Common myeloid progenitor, CD34-positive (primary cell): ENCODE measurements at regions not wholly inside any gene's neighbourhood (a gene's known extent, or its start where the extent isn't known, plus 50 kb on each side); places are given as distances from the start of the nearest gene placed in this dataset.
A peak's percentile ranks its signal among the peaks of the same experiment; 100 is the strongest.

Source experiments
- CTCF ChIA-PET: fragments of 350-600 bp; sonication (Branson Sonifier 250); formaldehyde crosslinking; loops from one replicate; lab custom pipeline; 2021; ENCODE audit warnings: antibody characterized with exemption; lab: Charles Lee
- POLR2A ChIA-PET: fragments of 350-600 bp; sonication (Branson Sonifier 250); formaldehyde crosslinking; loops from one replicate; lab custom pipeline; 2021; ENCODE audit warnings: antibody characterized with exemption; lab: Charles Lee
- DNase-seq, 3 donors: peaks; one replicate each; pipeline versions ENCODE4 v3.0.0 to v3.0.0-alpha.2; 2013
- H3K27ac ChIP-seq, 2 experiments: 1 replicate in 1 of 2; 2 replicates in 1 of 2; pipeline ENCODE4 v1.7.0; 2013; ENCODE audit warnings: inconsistent platforms in 2 of 2, low read length in 2 of 2, mild to moderate bottlenecking in 2 of 2, low read depth in 1 of 2, moderate library complexity in 1 of 2; ENCODE audit not compliant: severe bottlenecking in 2 of 2, insufficient read depth in 1 of 2, poor library complexity in 1 of 2
- H3K27me3 ChIP-seq, 5 experiments: replicated peaks in 2 of 5; 1 replicate in 3 of 5; 2 replicates in 2 of 5; pipeline versions ENCODE4 v1.6.1 to v1.7.0; 2013; ENCODE audit warnings: low read length in 4 of 5, mild to moderate bottlenecking in 2 of 5, moderate library complexity in 2 of 5, inconsistent platforms in 1 of 5; ENCODE audit not compliant: insufficient read depth in 5 of 5, control insufficient read depth in 4 of 5
- H3K36me3 ChIP-seq, 4 experiments: 1 replicate in 2 of 4; 2 replicates in 2 of 4; pipeline versions ENCODE4 v1.6.1 to v1.7.0; 2013; ENCODE audit warnings: low read length in 3 of 4, control low read depth in 1 of 4, mild to moderate bottlenecking in 1 of 4; ENCODE audit not compliant: control insufficient read depth in 4 of 4, insufficient read depth in 4 of 4
- H3K4me1 ChIP-seq, 4 experiments: 1 replicate in 3 of 4; 2 replicates in 1 of 4; pipeline versions ENCODE4 v1.6.1 to v1.7.1; 2013; ENCODE audit warnings: low read length in 3 of 4, mild to moderate bottlenecking in 3 of 4, control low read depth in 1 of 4, inconsistent platforms in 1 of 4, moderate library complexity in 1 of 4; ENCODE audit not compliant: control insufficient read depth in 4 of 4, insufficient read depth in 4 of 4; ENCODE audit errors: control extremely low read depth in 1 of 4
- H3K4me3 ChIP-seq, 7 experiments: 1 replicate in 4 of 7; 2 replicates in 3 of 7; pipeline versions ENCODE4 v1.5.1 to v1.7.0; 2013; ENCODE audit warnings: mild to moderate bottlenecking in 7 of 7, low read length in 6 of 7, moderate library complexity in 6 of 7, inconsistent platforms in 2 of 7, low read depth in 2 of 7, control low read depth in 1 of 7; ENCODE audit not compliant: insufficient read depth in 4 of 7, control insufficient read depth in 1 of 7; ENCODE audit errors: extremely low read depth in 1 of 7
- H3K9me3 ChIP-seq, 5 experiments: 1 replicate in 4 of 5; 2 replicates in 1 of 5; pipeline versions ENCODE4 v1.6.1 to v1.7.1; 2013; ENCODE audit warnings: low read length in 4 of 5, mild to moderate bottlenecking in 2 of 5, inconsistent platforms in 1 of 5, low read depth in 1 of 5, moderate library complexity in 1 of 5; ENCODE audit not compliant: control insufficient read depth in 4 of 5, insufficient read depth in 2 of 5; ENCODE audit errors: control extremely low read depth in 1 of 5
- WGBS: methylation state at CpG from one replicate; pipeline ENCODE4 v1.1.5; 2013; ENCODE audit not compliant: insufficient coverage; 5-methylcytosine and 5-hydroxymethylcytosine counted together

- DNase-seq, result no peak
- H3K9me3 ChIP-seq, result no peaks in the 10 kb centered on the region
- WGBS, result 90% methylated on average over 3 of the region's 9 CpGs
- peaks cover 0 to 4% (median 0%) of the 10 kb centered on the region in 5 experiments for H3K27me3 ChIP-seq
- POLR2A ChIA-PET, result no interaction called here
- CTCF ChIA-PET, result interaction anchor here (0.7 to 2.6 kb wide), 7 partner anchors 15 to 626 kb away, joined by 3 to 14 read pairs (median 3); no protein-coding TSS in a partner anchor
- H3K4me1 ChIP-seq, result no peaks in the 10 kb centered on the region
- H3K4me3 ChIP-seq, result no peak overlapping the region
- no peaks in the 10 kb centered on the region for H3K36me3 ChIP-seq
- H3K27ac ChIP-seq, result no peak overlapping the region
These were observed 59.6 kb upstream of the THY1 start for GRCh38 chr11:119482521-119483011.

DNA sequence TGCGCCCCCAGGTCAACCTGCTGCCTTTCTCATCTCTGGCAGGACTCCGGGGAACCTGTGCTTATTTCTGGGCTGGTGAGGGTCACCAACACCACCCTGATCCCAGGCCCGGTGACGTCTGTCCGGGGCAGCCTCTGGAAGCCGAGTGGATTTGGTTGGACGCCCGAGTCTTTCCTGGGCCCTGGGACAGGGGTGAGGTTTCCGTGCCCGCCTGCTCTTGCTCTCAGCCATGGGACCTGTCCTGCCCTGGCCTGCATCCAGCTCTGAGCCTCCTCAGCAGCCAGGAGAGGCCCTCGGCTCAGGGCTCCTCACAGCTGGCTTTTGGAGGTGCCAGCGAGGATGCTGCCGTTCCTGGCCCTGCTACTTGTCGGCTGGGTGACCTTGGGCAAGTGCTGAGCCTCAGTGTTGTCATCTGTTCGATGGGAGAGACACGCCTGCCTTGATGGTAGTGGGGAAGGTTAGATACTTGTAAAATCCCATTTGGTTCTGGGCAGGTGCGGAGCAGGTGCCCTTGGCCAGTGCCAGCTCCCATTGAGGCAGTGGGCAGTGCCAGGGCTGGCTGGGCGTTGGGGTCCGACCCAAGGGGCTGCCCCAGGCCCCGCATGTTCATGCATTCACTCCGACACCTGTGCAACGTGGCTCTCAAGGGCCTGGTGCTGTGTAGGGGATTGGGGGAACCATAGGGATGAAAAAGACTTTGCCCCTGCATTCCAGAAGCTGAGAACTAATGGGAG is 58.9 kb upstream of the THY1 start:
- ChIA-PET POLR2A (no interaction called here), CTCF (interaction anchor here (0.6 to 2.6 kb wide), 6 partner anchors 14 to 52 kb away, joined by 3 to 14 read pairs (median 3); no protein-coding TSS in a partner anchor)
- WGBS, result 72% methylated on average over 20 of the region's 22 CpGs
- Histone ChIP-seq H3K27ac (no peak overlapping the region), H3K9me3 (no peaks in the 10 kb centered on the region), H3K4me1 (no peaks in the 10 kb centered on the region), H3K4me3 (no peak overlapping the region), H3K36me3 (no peaks in the 10 kb centered on the region), H3K27me3 (peaks cover 0 to 4% (median 4%) of the 10 kb centered on the region in 5 experiments)
- DNase-seq, result no peak

DNA sequence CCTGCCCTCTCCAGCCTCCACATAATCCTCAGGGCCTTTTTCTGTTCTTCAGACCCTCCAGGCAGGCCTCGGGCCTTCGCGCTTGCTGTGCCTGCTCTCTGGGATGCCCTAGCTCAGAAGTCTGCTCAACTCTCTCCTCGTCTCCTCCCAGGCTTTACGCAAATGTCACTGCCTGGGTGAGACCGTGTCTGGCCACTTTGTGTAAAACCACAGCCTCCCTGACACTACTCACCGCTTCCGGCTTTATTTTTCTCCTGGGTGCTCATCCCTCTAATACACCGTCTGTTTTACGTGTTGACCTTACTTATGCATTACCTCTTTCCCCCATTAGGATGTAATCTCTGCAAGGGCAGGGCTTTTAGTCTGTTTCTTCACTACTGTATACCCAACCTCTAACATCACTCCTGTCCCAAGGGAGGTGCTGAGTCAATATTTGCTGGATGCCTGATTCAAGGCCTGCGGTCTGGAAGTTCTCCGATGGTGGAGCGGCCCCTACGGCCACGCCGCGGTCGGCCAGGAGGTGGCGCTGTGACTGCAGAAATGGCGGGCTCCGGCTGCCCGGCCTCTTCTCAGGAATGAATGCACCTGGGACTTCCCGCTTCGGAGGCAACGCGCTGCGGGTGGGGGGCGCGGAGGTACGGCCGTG is 58.2 kb upstream of the THY1 start:
- ChIA-PET CTCF (interaction anchor here (1.0 to 2.6 kb wide), 14 partner anchors 10 to 627 kb away, joined by 3 to 14 read pairs (median 4); partner anchors contain the start of gene NECTIN1), POLR2A (no interaction called here)
- Histone ChIP-seq H3K27me3 (peaks cover 0 to 6% (median 4%) of the 10 kb centered on the region in 5 experiments), H3K4me3 (no peak overlapping the region), H3K4me1 (no peaks in the 10 kb centered on the region), H3K36me3 (no peaks in the 10 kb centered on the region), H3K27ac (no peak overlapping the region), H3K9me3 (no peaks in the 10 kb centered on the region)
- 33% methylated on average over 29 of the region's 31 CpGs for WGBS
- peak; percentile 62 to 71 (median 66) for DNase-seq

DNA sequence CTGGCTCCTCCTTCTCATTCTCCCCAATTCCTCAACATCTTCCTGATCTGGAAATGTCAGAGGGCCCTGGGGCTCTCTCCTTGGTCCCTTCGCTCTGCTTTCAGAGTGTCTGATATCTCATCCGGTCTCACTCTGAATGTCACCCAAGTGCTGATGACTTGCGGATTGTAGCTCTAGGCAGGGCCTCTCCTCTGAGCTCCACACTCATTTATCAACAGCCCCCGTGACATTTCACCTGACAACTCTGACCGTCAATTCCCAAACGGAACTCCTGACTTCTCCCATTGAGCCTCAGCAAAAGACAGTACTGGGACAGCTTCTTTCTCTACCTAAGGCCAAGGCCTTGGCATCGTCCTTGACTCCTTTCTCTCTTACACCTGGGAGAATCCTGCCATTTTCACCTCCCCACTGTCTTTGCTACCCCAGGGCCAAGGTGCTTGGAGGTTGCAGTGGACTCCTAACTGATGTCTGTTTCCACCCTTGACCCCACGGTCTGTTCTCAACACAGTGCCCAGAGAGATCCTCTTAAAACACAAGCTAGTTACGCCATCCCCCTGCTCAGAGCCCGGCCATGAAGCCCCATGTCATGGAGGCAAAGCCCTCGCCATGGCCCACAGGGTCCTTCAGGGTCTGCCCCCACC is 57.5 kb upstream of the THY1 start:
- CTCF ChIA-PET, result interaction anchor here (1.0 to 2.6 kb wide), 14 partner anchors 11 to 627 kb away, joined by 3 to 14 read pairs (median 4); partner anchors contain the start of gene NECTIN1
- POLR2A ChIA-PET, result no interaction called here
- no peak for DNase-seq
- Histone ChIP-seq H3K9me3 (no peaks in the 10 kb centered on the region), H3K27me3 (peaks cover 0 to 6% (median 2%) of the 10 kb centered on the region in 5 experiments), H3K4me1 (no peaks in the 10 kb centered on the region), H3K27ac (no peak overlapping the region), H3K36me3 (no peaks in the 10 kb centered on the region), H3K4me3 (no peak overlapping the region)
- 90% methylated on average over 11 of the region's 11 CpGs for WGBS

- DNase-seq, result peak; percentile 34 to 52 (median 50)
- Histone ChIP-seq H3K27ac (no peak overlapping the region), H3K36me3 (no peaks in the 10 kb centered on the region), H3K27me3 (peaks cover 0 to 6% (median 2%) of the 10 kb centered on the region in 5 experiments), H3K4me1 (no peaks in the 10 kb centered on the region), H3K4me3 (no peak overlapping the region), H3K9me3 (no peaks in the 10 kb centered on the region)
- ChIA-PET POLR2A (no interaction called here), CTCF (interaction anchor here (1.0 to 2.6 kb wide), 12 partner anchors 21 to 628 kb away, joined by 3 to 14 read pairs (median 4); partner anchors contain the start of gene NECTIN1)
- 73% methylated on average over 6 of the region's 6 CpGs for WGBS
These were observed 56.8 kb upstream of the THY1 start for GRCh38 chr11:119479685-119480275.

- H3K36me3 ChIP-seq, result no peaks in the 10 kb centered on the region
- no peak overlapping the region for H3K27ac ChIP-seq
- peaks cover 0 to 6% (median 2%) of the 10 kb centered on the region in 5 experiments for H3K27me3 ChIP-seq
- no peak for DNase-seq
- ChIA-PET CTCF (interaction anchor here (2.5 to 7.5 kb wide), 2 partner anchors 103 to 122 kb away, joined by 9 to 80 read pairs; no protein-coding TSS in a partner anchor), POLR2A (no interaction called here)
- no peak overlapping the region for H3K4me3 ChIP-seq
- no peaks in the 10 kb centered on the region for H3K4me1 ChIP-seq
- WGBS, result 66% methylated on average over 3 of the region's 4 CpGs
- H3K9me3 ChIP-seq, result no peaks in the 10 kb centered on the region
These were observed 55.8 kb upstream of the THY1 start for GRCh38 chr11:119478711-119479285.
